Peyer's patch (tissue), 4 donors: ENCODE measurements at regions not wholly inside any gene's neighbourhood (a gene's known extent, or its start where the extent isn't known, plus 50 kb on each side); places are given as distances from the start of the nearest gene placed in this dataset.

ENCODE experiments used
- DNase-seq, 3 donors: peaks; one replicate each; pipeline ENCODE4 v3.0.0-alpha.2; 2017 to 2019
- H3K27ac ChIP-seq, 4 donors: fragments of 200-600 bp; sonication (generic); one replicate each; pipeline ENCODE4 v1.5.1; 2016 to 2019
- H3K27me3 ChIP-seq, 2 donors: fragments of 200-600 bp; sonication (generic); one replicate each; pipeline ENCODE4 v1.5.1; 2019
- H3K36me3 ChIP-seq, 3 donors: fragments of 200-600 bp; sonication (generic); one replicate each; pipeline ENCODE4 v1.5.1; 2016 to 2019
- H3K4me1 ChIP-seq, 4 donors: fragments of 200-600 bp; sonication (generic); one replicate each; pipeline ENCODE4 v1.5.1; 2016 to 2019
- H3K4me3 ChIP-seq, 4 donors: fragments of 200-600 bp; sonication (generic); 1 replicate in 3 of 4; 2 replicates in 1 of 4; pipeline ENCODE4 v1.5.1; 2016 to 2019; ENCODE audit warnings: mild to moderate bottlenecking in 1 of 4
- H3K9me3 ChIP-seq, 4 donors: fragments of 200-600 bp; sonication (generic); one replicate each; pipeline ENCODE4 v1.5.1; 2016 to 2019; ENCODE audit warnings: mild to moderate bottlenecking in 1 of 4
- CTCF ChIP-seq, 6 experiments: fragments of 450-650 bp in 4 of 6; fragments of 200-600 bp in 2 of 6; sonication (generic) in 1 of 6; IDR thresholded peaks; one replicate each; pipeline ENCODE4 v1.5.1; 2017 to 2019; ENCODE audit warnings: antibody characterized with exemption in 6 of 6, mild to moderate bottlenecking in 3 of 6, moderate library complexity in 1 of 6
- POLR2A ChIP-seq, 2 donors: fragments of 450-650 bp; IDR thresholded peaks; one replicate each; pipeline ENCODE4 v1.5.1; 2017; ENCODE audit warnings: antibody characterized with exemption in 2 of 2, mild to moderate bottlenecking in 2 of 2, moderate library complexity in 2 of 2

GRCh38 chr3:43863966-43864933, 173.5 kb downstream of the ABHD5 start:
- Histone ChIP-seq H3K9me3 (no peaks in the 10 kb centered on the region), H3K27me3 (no peaks in the 10 kb centered on the region), H3K36me3 (no peaks in the 10 kb centered on the region), H3K4me1 (no peaks in the 10 kb centered on the region), H3K27ac (no peak overlapping the region), H3K4me3 (no peak overlapping the region)
- peak in 1 of 3 donors; percentile 17 for DNase-seq
- TF ChIP-seq CTCF (IDR thresholded peaks at IDR 0.05) (no peak), POLR2A (IDR thresholded peaks at IDR 0.05) (no peak)

- no peaks in the 10 kb centered on the region for H3K27me3 ChIP-seq
- H3K4me3 ChIP-seq: no peak overlapping the region
- H3K36me3 ChIP-seq: no peaks in the 10 kb centered on the region
- peak in 1 of 3 donors; percentile 14 for DNase-seq
- H3K4me1 ChIP-seq: no peaks in the 10 kb centered on the region
- no peaks in the 10 kb centered on the region for H3K9me3 ChIP-seq
- H3K27ac ChIP-seq: no peak overlapping the region
- TF ChIP-seq CTCF (IDR thresholded peaks at IDR 0.05): no peak
- no peak for TF ChIP-seq POLR2A (IDR thresholded peaks at IDR 0.05)
These were observed 174.6 kb downstream of the ABHD5 start for GRCh38 chr3:43865351-43865750.

GRCh38 chr3:43865887-43866528, 175.3 kb downstream of the ABHD5 start:
- Histone ChIP-seq H3K4me3 (no peak overlapping the region), H3K36me3 (no peaks in the 10 kb centered on the region), H3K4me1 (no peaks in the 10 kb centered on the region), H3K27me3 (no peaks in the 10 kb centered on the region), H3K27ac (no peak overlapping the region), H3K9me3 (no peaks in the 10 kb centered on the region)
- no peak for DNase-seq
- no peak for TF ChIP-seq POLR2A (IDR thresholded peaks at IDR 0.05)
- TF ChIP-seq CTCF (IDR thresholded peaks at IDR 0.05): no peak

- Histone ChIP-seq H3K9me3 (no peaks in the 10 kb centered on the region), H3K27ac (no peak overlapping the region), H3K36me3 (no peaks in the 10 kb centered on the region), H3K4me3 (no peak overlapping the region), H3K4me1 (no peaks in the 10 kb centered on the region), H3K27me3 (no peaks in the 10 kb centered on the region)
- TF ChIP-seq CTCF (IDR thresholded peaks at IDR 0.05) (no peak), POLR2A (IDR thresholded peaks at IDR 0.05) (no peak)
- DNase-seq: no peak
These were observed 176.0 kb downstream of the ABHD5 start for GRCh38 chr3:43866529-43867353.

- no peaks in the 10 kb centered on the region for H3K36me3 ChIP-seq
- no peak overlapping the region for H3K27ac ChIP-seq
- no peak for DNase-seq
- H3K4me1 ChIP-seq: no peaks in the 10 kb centered on the region
- no peak overlapping the region for H3K4me3 ChIP-seq
- no peak for TF ChIP-seq CTCF (IDR thresholded peaks at IDR 0.05)
- TF ChIP-seq POLR2A (IDR thresholded peaks at IDR 0.05): no peak
- H3K27me3 ChIP-seq: no peaks in the 10 kb centered on the region
- H3K9me3 ChIP-seq: no peaks in the 10 kb centered on the region
These were observed 176.8 kb downstream of the ABHD5 start for GRCh38 chr3:43867436-43868072.
